Fibroblast of villous mesenchyme (primary cell): ENCODE measurements at regions not wholly inside any gene's neighbourhood (a gene's known extent, or its start where the extent isn't known, plus 50 kb on each side); places are given as distances from the start of the nearest gene placed in this dataset.
A peak's percentile ranks its signal among the peaks of the same experiment; 100 is the strongest.

ENCODE experiments used
- DNase-seq: peaks from one replicate; pipeline ENCODE4 v3.0.0-alpha.2; 2010; ENCODE audit warnings: low read depth
- H3K4me3 ChIP-seq: 2 replicates; pipeline ENCODE4 v1.5.1; 2011; ENCODE audit warnings: low read depth, mild to moderate bottlenecking, low read length
- CTCF ChIP-seq: IDR thresholded peaks from 2 replicates; pipeline ENCODE4 v1.5.1; 2012; ENCODE audit warnings: low read depth, mild to moderate bottlenecking, low read length; ENCODE audit not compliant: insufficient read depth

- H3K4me3 ChIP-seq = no peak overlapping the region
- no peak for DNase-seq
- TF ChIP-seq CTCF = no peak
These were observed 87.7 kb upstream of the COCH start for GRCh38 chr14:30786701-30787100.

DNA sequence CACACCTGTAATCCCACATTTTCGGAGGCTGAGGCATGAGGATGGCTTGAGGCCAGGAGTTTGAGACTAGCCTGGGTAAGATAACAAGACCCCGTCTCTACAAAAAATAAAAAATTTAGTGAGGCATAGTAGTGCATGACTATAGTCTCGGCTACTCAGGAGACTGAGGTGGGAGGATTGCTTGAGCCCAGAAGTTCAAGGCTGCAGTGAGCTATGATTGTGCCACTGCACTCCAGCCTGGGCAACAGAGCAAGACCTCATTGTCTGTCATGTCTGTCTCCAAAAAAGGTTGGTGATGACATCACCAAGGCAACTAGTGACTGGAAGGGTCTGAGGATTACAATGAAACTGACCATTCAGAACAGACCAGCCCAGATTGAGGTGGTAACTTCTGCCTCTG, 83.5 kb upstream of the COCH start:
- TF ChIP-seq CTCF = no peak
- DNase-seq = no peak
- no peak overlapping the region for H3K4me3 ChIP-seq

DNA sequence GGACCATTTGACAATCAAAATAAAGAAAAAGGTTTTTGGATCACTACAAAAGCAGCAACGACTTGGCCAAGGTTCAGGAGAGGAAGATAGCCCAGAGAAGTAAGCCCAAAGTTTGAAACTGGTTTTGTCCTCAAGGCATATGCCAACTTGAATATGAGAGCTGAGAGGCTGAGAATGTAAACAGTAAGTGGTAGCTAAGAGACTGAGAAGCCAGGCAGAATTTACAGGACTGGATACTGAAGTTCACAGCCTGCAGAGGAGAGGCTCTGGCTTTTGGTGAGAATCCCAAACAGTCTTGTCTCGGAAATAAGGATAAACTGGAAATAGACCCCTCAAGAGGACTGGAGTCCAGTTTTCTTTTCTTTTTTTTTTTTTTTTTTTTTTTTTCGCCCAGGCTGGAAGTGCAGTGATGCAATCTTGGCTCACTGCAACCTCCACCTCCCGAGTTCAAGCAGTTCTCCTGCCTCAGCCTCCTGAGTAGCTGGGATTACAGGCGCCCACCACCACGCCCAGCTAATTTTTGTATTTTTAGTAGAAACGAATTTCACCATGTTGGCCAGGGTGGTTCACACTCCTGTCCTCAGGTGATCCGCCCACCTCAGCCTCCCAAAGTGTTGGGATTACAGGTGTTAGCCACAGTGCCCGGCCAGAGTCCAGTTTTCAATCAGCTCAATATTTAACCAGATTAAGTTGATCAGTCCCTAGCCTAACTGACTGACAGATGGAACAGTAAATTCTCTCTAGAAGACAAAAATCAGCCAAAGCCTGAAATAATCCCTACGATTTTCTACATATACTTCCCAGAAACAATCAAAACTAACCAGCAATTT, 82.6 kb upstream of the COCH start:
- DNase-seq = no peak
- TF ChIP-seq CTCF = no peak

GRCh38 chr14:30796707-30797106, 77.7 kb upstream of the COCH start:
- no peak for DNase-seq
- TF ChIP-seq CTCF = no peak
- no peak overlapping the region for H3K4me3 ChIP-seq

More for the DNA sequence above, 82.6 kb upstream of the COCH start:
- no peak overlapping the region for H3K4me3 ChIP-seq

GRCh38 chr14:30798516-30798915, 75.8 kb upstream of the COCH start:
- peak; percentile 12 for DNase-seq
- no peak for TF ChIP-seq CTCF
- no peak overlapping the region for H3K4me3 ChIP-seq

- H3K4me3 ChIP-seq = no peak overlapping the region
- DNase-seq = no peak
- TF ChIP-seq CTCF = no peak
These were observed 75.4 kb upstream of the COCH start for GRCh38 chr14:30798961-30799360.

GRCh38 chr14:30799933-30800332, 74.4 kb upstream of the COCH start:
- no peak for TF ChIP-seq CTCF
- no peak overlapping the region for H3K4me3 ChIP-seq
- no peak for DNase-seq
